IPS DF 4.7 (cell line): ENCODE measurements at regions not wholly inside any gene's neighbourhood (a gene's known extent, or its start where the extent isn't known, plus 50 kb on each side); places are given as distances from the start of the nearest gene placed in this dataset.

Source experiments
- DNase-seq: peaks from one replicate; pipeline ENCODE4 v3.0.0-alpha.2; 2013; ENCODE audit warnings: low spot score; ENCODE audit errors: extremely low read depth

DNA sequence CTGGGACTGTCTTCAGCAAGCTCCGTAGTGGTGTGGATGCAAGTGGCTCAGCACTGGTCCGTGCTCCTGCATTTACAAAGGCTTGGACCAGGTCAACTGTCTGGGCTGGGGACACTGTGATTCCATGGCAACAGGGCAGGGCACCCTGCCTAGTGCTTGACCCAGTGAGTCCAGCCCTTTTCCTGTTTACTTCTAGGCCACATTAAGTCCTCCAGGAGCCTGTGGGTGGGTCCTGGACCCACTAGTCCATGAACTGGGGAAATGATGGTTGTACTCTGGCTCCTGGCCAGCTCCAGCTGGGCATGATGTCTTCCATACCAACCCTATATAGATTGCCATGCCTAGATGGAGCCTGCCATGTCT, 152.0 kb downstream of the RPS24 start:
- no peak for DNase-seq

DNA sequence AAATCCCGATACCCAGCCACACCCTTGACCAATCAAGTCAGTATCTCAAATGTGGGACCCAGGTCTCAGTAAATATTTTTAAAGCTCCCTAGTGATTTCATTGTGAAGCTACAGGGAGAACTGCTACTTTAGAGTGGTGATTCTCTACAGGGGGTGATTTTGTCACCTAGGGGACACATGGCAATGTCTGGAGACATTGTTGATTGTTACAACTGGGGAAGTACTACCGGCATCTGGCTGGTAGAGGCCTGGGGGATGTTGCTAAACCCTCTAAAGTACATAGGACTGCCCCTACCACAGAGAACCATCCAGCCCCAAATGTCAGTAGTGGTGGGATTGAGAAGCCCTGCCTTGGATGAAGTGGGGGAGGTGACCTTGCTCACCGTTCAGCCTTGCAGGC, 152.9 kb downstream of the RPS24 start:
- no peak for DNase-seq

DNA sequence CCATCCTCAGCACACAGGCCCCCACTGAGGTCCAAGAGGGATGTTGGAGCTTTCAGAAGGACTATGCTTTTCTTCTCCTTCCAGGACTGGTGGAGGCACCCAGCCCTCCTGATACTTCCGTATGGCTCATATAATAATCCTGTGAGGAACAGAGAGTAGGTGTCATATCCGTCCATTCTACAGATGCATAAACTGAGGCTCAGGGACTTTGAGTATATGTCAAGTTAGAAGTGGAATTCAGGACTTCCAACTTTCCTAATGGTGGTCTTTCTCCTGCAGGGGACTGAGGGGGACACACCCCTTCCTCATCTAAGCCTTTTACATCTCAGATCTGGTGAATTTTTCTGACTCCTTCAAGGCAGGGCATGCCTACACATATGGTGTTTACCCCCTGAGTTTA, 153.7 kb downstream of the RPS24 start:
- no peak for DNase-seq

DNA sequence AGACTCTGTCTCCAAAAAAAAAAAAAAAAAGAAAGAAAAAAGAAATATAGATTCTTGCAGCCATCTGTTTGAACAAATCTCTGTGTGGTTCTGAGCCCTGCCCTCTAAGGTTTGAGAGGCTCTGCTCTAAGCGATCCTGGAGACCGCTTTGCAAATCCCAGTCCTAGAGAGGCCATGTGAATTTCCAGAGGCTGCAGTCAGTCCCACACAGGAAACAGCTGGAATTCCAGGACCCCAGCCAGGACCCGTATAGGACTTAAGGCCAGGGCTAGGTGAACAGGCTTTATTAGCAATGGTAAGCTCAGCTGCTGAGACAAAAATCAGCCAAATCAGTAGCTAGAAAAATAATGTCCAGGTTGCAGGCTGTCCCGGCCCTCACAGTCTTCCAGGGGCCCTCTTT, 154.8 kb downstream of the RPS24 start:
- no peak for DNase-seq

DNA sequence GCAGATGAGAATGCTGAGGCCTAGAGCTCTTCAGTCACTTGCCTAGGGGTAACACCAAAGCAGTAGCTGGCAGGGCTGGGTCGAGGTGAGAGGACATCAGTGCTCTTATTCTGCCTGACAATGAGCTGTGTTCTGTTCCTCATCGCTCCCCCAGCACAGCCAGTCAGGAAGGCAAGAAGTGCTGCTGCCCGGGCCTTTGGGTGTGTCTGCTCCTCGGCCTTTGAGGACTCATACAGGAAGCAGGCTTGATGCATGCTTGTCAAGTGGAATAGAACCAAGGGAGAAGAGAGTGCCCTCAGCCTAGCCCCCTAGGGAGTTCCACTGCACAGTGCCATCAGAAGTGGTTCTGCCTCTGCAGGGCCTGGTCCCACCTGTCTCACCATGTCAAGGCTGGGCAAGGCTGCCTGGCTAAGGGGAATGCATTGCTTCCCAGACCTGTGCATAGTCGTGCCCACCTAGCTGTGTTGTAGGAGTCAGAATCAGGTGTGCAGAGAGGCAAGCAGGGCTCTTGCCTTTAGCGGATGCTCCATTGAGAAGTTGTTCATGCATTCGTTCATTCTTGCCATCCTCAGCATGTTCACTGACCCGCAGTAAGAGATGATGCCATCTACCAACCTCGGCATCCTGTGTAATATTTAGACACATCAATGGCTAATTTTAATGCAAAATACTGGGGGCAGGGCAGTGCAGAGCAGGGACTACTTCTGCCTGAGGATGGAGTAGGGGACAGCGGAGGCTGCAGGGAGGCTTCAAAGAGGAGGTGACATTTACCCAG, 156.6 kb downstream of the RPS24 start:
- DNase-seq = no peak

DNA sequence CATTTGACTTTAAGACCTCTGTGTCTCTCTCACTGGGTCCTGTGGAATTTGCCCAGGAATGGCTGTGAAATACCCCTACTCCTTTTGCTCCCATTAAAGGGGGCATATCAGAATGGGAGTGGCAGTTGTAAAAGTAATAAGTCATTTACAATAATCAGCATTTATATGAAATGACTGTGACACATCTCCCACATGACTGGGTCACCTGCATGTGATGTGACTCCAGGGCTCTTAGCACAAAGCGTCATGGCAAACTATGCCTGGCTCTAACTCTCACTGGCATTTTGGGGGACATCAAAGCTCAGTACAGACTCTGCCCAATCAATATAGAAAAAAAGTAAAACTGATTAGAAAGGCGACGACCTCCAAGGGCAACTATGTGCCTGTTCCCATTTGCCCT, 157.6 kb downstream of the RPS24 start:
- no peak for DNase-seq

DNA sequence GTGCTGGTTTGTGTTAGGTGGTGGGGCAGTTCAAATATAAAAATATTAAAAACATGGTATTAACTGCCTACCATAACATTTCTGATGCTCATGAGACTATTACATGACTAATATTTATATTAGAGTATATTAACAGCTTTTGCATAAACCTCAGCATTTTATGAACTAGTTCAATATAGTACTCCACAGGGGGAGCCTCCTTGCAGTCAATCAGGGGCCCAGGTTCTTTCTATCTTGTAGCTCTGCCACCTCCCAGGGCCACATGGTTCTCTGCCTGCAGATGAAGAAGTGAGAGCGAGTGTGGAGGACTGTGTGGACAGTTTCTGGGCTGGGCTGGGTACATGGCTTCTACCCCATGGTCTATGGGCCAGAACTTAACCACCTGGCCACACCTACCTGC, 159.5 kb downstream of the RPS24 start:
- DNase-seq = no peak

DNA sequence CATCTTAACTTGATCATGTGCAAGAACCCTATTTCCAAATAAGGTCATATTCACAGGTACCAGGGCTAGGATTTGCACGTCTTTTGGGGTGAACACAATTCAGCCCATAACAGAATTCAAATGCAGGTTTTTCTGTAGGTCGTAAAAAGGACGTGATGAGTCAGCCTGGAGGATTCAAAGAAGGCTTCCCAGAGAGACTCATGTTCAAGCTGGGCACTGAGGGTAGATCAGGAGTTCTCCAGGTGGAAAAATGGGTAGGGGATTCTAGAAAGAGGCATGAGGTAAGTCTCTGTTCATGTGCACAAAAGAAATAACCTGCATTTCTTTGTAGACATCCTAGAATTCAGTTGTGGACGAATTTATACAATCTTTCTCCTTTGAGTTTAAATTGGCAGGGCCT, 160.4 kb downstream of the RPS24 start:
- no peak for DNase-seq

DNA sequence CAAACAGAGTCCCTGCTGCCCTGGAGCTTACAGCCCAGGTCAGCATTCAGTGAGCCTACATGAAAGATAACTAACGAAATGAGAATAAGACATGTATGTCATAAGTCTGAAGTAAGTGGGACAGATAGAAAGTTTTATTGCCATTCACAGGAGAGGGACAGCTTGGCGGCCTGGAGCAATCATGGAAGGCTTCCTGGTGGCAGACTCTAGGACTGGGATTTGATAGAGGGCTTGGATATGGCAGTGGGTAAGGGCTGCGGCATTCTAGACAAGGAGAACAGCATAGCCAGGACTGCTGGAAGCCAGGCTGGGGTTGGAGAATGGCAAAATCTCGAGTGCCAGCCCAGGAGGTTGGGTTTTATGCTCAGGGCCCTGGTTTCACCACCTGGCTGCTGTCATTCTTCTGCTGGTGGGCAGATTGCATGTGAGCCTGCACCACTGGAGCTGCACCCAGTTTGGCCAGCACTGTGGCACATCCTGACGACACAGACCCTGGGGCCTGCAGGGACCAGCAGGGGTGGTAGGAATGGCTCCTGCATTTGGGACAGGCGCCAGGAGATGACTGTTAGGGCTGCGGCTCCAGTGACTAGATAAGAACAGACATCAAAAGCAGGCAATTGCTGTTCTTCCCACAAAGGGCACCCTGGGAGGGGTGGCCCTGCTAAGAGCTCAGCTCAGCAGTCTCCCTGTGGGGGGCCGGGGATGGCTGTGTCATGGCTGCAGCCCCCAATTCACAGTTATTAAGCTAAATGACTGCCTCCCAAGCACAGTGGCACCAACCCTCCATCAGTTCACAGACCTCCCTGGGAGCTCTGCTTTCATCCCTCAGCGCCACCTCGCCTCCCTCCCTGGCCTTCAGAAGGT, 161.1 kb downstream of the RPS24 start:
- DNase-seq = no peak

DNA sequence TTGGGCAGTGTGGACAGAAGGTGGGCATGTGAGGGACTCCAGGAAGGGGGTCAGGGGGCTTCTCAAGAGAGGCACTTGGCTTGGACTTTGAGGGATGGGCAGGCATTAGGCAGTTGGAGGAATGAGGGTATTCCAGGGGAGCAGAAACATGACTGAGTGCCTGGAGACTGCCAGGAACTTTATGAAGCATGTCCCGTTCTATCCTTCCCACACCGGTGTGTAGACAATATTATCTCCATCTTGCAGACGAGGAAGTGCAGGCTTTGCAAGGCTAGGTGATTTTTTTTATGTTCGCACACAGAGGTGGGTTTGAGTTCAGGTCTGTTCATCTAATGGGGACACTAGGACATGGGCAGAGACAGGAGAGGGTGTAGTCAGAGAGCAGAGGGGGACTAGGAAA, 162.7 kb downstream of the RPS24 start:
- DNase-seq = no peak

DNA sequence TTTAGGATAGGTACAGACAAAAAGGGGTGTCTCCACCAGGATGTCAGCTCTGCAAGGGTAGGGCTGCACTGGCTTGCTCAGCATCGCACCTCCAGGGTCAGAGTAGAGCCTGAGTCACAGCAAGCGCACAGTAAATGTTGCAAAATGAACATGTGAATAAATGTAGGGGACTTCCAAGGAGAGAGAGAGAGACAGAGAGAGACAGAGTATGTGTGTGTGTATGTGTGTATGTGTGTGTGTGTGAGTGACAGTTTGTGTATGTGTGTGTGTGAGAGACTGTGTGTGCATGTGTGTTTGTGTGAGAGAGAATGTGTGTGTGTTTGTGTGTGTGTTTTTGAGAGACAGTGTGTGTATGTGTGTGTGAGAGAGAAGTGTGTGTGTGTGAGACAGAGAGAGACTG, 163.3 kb downstream of the RPS24 start:
- DNase-seq = no peak

DNA sequence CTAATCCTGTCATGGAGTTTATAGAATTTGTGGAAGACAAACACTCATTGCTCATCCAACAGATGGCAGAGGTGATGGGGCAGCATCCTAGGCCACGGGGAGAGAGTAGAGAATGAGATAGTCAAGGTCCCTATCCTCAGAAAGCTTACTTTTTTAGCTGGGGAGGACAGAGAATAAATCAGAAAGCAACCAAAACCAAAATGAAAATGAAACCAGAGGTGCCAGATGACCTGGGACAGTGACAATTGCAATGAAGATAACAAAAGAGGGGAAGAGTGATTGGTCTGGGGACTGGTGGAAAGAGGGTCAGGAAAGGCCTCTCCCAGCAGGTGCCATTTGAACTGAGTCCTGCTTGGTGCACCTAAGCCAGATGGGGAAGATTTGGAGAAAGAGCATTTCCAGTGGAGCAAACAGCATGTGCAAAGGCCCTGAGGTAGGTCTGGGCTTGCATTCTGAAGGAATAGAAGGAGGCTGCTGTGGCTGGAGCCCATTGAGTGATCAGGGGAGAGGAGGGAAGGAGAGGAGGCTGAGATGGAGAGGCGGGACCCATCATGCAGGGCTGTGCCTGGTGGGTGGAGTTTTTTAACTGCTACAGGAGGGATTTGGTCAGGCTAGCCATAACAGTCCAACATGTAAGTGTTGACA, 164.1 kb downstream of the RPS24 start:
- DNase-seq = no peak

DNA sequence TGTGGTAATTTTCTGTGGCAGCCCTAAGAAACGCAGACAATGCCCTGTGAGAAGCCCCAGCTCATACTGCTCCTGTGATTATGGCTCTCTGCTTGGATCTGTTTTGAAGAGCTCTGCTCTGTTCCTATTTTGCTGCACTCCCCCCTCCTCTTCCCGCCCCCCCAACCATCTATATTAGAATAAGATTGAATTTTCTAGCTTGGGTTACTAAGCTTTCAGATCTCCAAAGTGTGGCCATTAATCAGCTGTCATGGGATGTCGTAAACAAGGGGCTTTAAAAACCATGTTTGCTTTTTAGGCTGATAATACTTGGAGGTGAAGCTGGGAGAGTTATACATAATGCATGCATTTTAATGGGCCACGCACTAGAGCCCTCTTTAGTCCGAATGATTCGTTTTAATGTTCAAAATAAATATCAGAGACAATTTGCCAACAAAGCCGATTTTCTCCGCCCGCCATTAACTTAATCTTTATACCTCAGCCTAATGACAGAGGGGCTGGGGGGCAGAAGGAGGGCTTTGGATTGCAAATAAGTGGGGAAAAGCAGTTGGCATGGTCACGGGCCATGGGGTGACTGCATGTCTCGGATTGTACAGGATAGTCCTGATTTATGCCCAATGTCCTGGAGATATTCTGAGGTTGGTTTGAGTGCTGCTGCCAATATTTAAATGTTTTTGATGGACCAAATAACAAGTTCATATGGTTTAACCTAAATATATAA, 165.5 kb downstream of the RPS24 start:
- no peak for DNase-seq

DNA sequence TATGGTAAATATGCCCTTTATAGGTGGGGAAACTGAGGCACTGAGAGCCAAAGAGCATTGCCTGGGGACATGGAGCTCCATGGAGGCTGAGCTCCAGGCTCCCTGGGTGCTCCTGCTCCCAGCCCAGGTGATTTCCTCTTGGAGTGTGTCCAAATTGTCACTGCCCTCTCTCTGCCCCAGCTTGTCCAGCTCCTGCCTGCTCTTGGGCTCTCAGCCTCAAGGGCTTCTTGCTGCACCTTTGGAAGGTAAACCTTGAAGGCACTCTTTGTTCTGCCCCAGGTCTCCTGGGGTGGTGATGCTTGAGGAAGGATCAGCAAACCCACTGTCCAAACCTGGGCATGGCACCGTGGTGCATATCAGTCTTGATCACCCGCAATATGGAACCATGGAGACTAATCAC, 166.1 kb downstream of the RPS24 start:
- DNase-seq = no peak

DNA sequence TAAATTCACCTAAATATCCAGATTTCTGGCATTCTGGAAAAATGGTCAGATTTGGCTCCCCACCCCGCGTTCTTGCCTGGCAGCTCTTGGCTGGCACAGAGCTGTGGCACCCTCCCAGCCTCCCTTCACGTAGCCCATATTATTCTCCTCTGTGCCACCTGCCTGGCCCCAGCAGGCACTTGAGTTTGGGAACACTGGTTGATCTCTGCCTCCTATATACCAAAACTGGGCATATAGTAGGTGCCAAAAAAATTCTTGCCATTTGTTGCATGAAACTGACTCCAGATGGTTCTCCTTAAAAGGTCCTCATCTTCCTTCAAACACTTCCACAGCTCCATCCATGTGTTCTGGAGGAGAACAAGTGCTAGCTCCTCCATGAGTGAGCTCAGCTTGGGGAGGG, 167.0 kb downstream of the RPS24 start:
- no peak for DNase-seq

DNA sequence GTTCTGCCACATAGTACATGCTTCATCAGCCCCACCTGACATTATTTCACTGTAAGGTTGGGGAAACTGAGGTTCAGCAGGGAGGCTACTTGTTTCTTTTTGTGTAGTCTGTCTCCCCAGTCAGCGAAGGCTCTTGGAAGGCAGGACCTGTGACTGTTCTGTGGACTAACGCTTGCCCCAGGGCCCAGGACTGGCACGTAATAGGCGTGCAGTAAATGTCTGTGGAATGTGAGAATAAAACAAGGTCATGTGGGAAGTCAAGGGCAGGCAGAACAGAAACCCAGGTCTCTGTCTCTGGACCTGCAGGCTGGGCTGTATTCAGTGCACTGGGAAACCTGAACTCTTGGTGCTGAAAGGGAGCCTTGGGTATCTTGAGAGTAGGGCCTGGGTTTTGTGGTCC, 168.7 kb downstream of the RPS24 start:
- DNase-seq = no peak

DNA sequence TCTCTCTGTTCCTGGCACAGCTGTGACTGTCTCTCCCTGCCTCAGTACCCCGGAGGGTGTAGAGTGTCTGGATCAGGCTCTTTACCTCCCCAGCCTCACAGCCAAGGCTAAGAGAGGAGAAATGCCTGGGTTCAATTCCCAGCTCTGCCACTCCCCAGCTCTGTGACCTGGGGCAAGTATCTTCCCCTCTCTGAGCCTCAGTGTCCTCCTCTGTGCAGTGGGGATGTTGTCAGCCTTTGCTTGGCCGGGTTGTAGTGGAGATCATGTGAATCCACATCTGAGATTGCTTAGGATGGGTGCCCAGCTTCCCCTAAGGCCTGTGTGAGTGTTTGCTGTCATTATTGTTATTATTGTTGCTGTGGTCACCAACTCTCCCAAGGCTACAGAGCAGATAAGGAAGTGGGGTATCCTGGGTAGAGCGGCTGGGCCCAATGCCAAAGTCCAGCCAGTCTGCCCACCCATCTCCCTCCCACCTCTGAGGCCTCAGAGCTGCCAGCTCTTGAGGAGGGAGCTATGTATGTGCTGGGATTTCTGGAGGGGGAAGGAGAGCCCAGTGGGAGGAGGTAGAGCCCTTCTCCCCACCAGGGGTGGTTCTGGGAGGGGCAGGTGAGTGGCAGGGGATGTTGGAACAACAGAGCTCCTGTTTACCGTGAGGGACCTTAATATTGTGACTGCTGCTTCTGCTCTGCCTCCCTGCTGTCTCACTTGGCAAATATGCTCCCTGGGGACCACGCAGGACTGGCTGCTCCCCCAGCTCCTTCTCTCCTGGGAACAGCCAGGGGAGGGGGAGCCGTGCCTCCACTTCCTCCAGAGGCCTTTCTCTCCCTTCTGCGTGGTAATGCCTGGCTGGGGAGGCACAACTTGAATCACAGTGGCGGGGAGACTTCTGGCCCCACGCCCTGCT, 170.5 kb downstream of the RPS24 start:
- no peak for DNase-seq

DNA sequence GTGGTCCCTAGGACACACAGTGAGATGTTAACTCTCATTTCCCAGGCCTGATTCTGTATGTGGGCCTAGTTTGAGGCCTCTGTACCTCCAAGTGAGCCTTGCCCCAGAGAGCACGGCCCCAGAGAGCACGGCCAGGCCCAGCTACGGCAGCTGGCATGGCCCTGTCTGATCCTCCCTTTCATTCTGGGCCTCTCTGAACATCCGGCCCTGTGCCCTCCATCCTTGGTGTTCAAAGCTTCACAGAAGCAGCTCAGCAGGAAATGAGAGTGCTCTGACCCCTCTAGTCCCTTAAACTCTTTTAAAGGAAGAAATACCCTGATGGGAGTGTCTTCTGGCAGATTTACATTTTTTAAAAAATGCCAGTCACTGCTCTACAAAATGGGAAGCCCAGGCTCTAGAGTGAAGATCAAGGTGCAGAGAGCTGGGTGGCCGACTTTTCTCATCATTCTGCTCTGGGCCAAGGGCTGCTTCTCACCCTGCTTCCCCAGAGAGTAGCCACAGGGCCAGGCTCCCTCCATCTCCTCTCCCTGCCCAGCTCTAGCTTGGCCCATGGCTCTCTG, 171.9 kb downstream of the RPS24 start:
- no peak for DNase-seq

DNA sequence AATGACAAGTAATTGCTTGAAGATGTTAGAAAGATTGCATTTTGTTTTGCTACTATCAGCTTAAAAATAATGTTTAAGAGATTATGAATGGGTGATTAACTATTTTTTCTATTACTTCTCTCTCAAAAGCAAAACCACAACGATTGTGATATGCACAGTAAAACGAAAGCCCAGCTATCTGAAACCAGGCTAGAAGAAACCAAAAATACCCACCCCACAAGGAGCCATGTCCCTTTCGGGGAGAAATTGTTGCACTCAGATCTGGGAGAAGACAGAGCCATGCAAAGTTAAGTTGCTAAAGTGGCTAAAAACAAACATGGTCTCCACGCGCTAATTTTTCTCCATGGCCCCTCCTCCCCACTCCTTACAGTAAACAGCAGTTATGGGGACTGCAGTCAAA, 173.6 kb downstream of the RPS24 start:
- no peak for DNase-seq

DNA sequence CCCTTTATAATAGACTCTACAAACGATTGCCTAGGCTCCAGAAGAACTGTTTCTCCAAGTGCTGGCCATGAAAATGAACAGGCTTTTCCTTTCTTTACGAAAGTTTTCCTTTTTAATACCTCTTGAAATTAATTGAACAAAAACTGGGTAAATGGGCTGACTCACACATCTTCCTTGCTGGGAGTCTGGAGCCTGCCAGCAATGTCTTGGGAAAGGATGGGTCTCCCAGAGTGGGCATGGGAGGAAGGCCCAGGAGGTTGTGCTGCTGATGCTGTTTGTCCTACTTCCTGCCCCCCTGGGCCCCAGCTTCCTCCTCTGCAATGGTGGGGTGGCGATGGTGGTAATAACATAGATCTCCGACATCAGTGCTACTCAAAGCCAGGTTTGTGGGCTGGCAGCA, 174.1 kb downstream of the RPS24 start:
- no peak for DNase-seq
